HG03280 (cell line): ENCODE measurements at regions not wholly inside any gene's neighbourhood (a gene's known extent, or its start where the extent isn't known, plus 50 kb on each side); places are given as distances from the start of the nearest gene placed in this dataset.
"Not testable (repeated sequence)": the region's sequence is repeated elsewhere in the genome, so short reads cannot be mapped to it uniquely, and the experiment has no call there.

Source experiments
- ATAC-seq: cut with Tn5 transposase; IDR thresholded peaks from one replicate; pipeline ENCODE4 v1.9.1; 2021; ENCODE audit warnings: mild to moderate bottlenecking, moderate library complexity; ENCODE audit not compliant: unreplicated experiment

- no peak for ATAC-seq
Observed at GRCh38 chr6:98395610-98396166, 438.7 kb upstream of the POU3F2 start.

- ATAC-seq, result no peak
Observed at GRCh38 chr6:98416027-98416426, 418.3 kb upstream of the POU3F2 start.

- not testable (repeated sequence) for ATAC-seq
Observed at GRCh38 chr6:98416497-98417158, 417.7 kb upstream of the POU3F2 start.

GRCh38 chr6:98433325-98434056, 400.9 kb upstream of the POU3F2 start:
- peak; percentile 84 for ATAC-seq

GRCh38 chr6:98443633-98444032, 390.7 kb upstream of the POU3F2 start:
- ATAC-seq, result no peak

- no peak for ATAC-seq
Observed at GRCh38 chr6:98452685-98453084, 381.7 kb upstream of the POU3F2 start.

GRCh38 chr6:98454809-98455322, 379.5 kb upstream of the POU3F2 start:
- ATAC-seq, result no peak

GRCh38 chr6:98458708-98459107, 375.7 kb upstream of the POU3F2 start:
- no peak for ATAC-seq

- ATAC-seq, result no peak
Observed at GRCh38 chr6:98463038-98464000, 371.1 kb upstream of the POU3F2 start.

- no peak for ATAC-seq
Observed at GRCh38 chr6:98467091-98467490, 367.3 kb upstream of the POU3F2 start.

- no peak for ATAC-seq
Observed at GRCh38 chr6:98467902-98468301, 366.5 kb upstream of the POU3F2 start.

- no peak for ATAC-seq
Observed at GRCh38 chr6:98469141-98469540, 365.2 kb upstream of the POU3F2 start.

- no peak for ATAC-seq
Observed at GRCh38 chr6:98470821-98471220, 363.6 kb upstream of the POU3F2 start.

GRCh38 chr6:98471444-98471843, 362.9 kb upstream of the POU3F2 start:
- no peak for ATAC-seq

GRCh38 chr6:98477231-98477630, 357.1 kb upstream of the POU3F2 start:
- no peak for ATAC-seq

GRCh38 chr6:98484696-98485095, 349.7 kb upstream of the POU3F2 start:
- no peak for ATAC-seq

GRCh38 chr6:98485593-98485992, 348.8 kb upstream of the POU3F2 start:
- ATAC-seq, result no peak

GRCh38 chr6:98486057-98486456, 348.3 kb upstream of the POU3F2 start:
- ATAC-seq, result no peak

GRCh38 chr6:98487612-98488011, 346.8 kb upstream of the POU3F2 start:
- ATAC-seq, result no peak

- no peak for ATAC-seq
Observed at GRCh38 chr6:98498144-98498775, 336.1 kb upstream of the POU3F2 start.
